HG03439 (cell line): ENCODE measurements at regions not wholly inside any gene's neighbourhood (a gene's known extent, or its start where the extent isn't known, plus 50 kb on each side); places are given as distances from the start of the nearest gene placed in this dataset.
"Not testable (repeated sequence)": the region's sequence is repeated elsewhere in the genome, so short reads cannot be mapped to it uniquely, and the experiment has no call there.

Source experiments
- ATAC-seq: cut with Tn5 transposase; IDR thresholded peaks from one replicate; pipeline ENCODE4 v1.9.1; 2021; ENCODE audit warnings: mild to moderate bottlenecking, moderate library complexity; ENCODE audit not compliant: unreplicated experiment

GRCh38 chr6:81625216-81625615, 127.3 kb downstream of the TENT5A start:
- ATAC-seq: no peak

DNA sequence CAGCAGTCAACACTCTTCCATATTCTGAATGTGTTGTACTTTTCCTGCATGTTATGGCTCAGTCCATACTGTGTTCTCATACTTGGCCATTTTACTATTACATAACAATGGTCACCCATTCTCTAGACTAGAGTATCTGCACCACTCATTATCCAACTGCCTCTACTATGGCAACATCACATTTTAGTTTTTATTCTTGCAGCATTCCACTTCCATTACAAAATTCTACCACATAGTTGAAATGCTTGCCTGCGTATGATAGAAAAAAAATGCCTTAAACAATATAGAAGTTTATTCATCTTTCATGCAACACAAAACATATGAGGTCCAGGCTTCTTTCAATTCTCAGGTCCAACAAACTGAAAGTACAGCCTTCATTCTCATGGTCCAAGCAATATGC, 128.0 kb downstream of the TENT5A start:
- ATAC-seq: no peak

DNA sequence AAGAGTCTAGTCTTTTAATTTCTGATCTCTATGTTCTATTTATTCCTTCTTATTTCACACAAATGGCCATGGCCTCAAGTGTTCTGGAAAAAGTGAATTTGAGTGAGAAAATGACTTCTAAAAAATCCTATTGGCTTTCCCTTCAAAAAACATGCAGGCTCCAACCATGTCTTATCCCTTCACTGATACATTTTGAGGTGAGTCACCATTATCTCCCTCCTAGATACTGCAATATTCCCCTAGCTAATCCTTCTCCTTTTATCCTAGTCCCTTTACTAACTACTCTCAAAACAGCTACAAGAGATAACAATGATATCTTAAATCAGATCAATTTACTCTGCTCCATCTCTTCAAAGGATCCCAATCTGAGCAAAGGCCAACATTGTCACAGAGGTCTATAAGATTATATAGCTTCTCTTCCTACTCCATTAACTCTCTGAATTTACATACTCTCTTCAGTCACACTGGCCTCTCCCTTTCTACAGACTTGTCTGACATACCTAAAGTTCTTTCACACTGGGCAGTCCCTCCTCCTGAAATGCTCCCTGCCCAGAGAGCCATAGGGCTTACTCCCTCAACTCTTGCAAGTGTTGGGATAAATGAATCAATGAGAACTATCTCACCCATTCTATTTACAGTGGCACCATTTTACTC, 129.2 kb downstream of the TENT5A start:
- ATAC-seq: no peak

DNA sequence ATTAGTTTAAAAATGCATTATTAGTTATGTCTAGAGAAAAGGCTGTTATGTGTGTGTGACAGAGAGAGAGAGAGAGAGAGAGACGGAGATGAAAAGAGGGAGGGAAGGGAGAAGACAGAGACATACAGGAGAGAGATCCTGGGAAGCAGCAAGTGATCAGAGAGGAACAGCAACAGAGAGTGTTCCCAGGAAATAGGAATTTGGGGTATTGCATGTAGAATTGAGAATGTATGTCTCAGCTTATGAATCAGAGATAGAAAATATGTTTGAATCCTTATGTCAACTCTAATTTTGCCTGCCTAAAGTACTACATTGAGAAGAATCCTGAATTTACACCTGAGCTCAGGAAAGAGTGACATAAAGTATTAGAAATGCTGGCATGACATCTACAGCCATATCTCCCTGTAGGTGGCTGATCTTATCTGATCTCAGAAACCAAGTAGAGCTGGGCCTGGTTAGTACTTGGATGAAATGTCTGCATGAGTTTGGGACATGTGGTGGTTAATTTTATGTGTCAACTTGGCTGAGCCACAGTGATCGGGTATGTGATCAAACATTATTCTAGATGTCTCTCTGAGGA, 130.6 kb downstream of the TENT5A start:
- ATAC-seq: no peak

DNA sequence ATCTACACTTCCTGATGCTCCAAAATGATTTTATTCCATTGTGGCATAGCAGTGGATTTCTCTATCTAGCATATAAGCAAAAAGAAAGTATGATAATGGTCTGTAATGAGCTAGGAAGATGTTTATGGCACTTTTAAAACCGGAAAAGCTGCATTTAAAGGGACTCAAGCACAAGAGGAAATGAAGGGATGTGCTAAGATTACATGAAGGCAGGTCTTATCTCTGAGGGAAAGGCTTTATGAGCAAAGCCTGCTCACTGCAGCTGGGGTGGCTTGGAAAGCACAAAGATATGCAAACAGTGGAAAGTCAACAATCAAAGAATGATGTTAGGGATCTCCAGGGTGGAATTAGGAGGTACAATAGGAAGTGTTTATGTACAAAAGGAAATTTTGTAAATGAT, 138.2 kb downstream of the TENT5A start:
- ATAC-seq: no peak

DNA sequence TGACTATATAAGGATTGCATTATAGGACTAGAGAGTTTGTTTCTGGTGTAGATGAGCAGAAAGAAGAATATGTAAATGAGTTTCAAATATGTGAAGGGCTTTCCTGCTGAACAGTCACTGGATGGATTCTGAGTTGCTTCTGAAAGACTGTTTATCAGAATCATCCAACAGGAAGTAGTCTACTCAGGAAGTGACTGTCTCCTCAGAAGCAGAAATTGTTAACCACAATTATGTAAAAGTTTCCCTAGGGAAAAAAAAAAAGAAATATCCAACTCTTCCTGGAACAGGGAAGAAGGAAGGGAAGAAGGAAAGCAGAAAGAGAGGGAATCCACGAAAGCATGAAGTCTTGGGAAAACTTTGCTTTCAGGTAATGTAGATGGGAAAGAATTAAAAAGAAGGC, 138.9 kb downstream of the TENT5A start:
- ATAC-seq: no peak

GRCh38 chr6:81612136-81612535, 140.3 kb downstream of the TENT5A start:
- ATAC-seq: no peak

GRCh38 chr6:81609736-81610135, 142.7 kb downstream of the TENT5A start:
- ATAC-seq: no peak

- no peak for ATAC-seq
Observed at GRCh38 chr6:81608776-81609175, 143.7 kb downstream of the TENT5A start.

- ATAC-seq: no peak
Observed at GRCh38 chr6:81606965-81607381, 145.5 kb downstream of the TENT5A start.

GRCh38 chr6:81605526-81605925, 147.0 kb downstream of the TENT5A start:
- ATAC-seq: no peak

GRCh38 chr6:81601918-81602317, 150.6 kb downstream of the TENT5A start:
- ATAC-seq: no peak

DNA sequence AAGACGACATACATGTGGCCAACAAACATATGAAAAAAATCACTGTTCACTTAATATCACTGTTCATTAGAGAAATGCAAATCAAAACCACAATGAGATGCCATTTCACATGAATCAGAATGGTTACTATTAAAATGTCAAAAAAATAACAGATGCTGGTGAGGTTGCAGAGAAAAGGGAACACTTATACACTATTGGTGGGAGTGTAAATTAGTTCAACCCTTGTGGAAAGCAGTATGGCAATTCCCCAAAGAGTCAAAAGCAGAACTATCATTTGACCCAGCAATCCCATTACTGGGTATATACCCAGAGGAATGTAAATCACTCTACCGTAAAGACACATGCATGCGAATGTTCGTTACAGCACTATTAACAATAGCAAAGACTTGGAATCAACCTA, 152.0 kb downstream of the TENT5A start:
- ATAC-seq: not testable (repeated sequence)

DNA sequence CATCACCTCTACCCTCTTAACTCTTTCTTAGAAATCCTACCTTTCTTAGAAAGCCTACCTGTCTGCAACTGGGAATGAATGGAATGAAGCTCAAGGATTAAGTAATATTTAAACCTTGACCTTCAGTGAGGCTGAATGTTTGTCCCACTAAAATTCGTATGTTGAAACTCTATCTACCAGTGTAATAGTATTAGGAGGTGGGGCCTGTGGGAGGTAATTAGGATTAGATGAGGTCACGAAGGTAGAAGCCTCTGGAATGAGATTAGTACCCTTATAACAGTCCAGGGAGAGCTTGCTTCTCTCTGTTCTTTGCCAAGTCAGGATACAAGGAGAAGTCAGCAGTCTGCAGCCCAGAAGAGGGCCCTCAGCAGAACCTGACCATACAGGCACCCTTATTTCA, 158.0 kb downstream of the TENT5A start:
- no peak for ATAC-seq

DNA sequence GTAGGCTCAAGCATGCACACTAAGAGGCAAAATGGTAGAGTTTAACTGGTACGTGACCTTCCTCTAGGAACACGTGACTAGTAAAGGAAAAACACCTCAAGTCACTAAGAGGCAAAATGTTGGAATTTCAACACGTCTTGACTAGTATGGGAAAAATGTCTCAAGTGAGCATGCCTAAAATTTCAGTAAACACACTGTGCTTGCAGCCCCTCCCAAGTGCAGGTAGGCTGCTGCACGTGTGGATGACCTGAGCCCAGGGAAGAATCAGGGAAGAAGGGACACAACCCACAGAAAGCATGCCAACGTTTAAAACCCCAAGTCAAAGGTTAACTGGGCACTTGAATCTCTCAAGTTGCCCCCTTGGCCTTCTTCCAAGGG, 162.2 kb downstream of the TENT5A start:
- no peak for ATAC-seq

DNA sequence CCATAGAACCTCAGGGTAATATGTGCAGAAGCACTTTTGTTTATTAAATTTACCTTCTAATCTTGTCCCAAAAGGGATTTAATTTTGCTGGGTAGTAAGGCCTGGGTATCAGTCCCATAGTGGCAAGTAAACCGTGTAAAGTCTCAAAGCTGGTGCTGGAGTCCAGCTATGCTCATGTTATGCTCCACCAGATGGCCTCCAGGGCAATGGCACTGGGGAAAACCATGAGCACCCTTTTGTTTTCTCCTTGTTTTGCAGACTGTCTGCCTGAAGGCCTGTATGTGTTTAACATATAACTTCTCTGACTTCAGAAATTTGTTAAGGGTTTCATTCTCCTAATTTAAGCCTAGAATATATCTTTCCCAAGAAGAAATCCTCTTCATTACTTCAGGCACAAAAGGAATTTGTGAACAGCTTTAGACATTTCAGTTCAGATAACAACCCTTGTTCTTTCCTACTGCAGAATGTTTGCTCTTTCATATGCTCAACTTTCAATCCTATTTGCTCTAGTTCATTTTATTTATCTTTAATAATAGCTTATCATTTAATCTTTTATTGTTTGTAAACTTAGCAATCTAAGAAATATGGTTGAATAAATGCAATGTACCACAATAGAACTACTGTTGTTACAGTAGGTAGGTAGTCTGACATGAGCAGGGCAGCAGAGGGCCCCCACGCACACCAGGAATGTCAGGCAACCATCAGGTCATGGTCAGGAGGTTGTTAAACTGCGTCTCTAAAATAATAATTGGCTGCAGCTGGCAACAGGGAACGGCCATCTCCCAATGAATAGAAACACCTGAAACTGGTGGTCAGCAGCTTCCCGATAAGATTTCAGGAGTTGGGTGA, 162.8 kb downstream of the TENT5A start:
- ATAC-seq: no peak

- not testable (repeated sequence) for ATAC-seq
Observed at GRCh38 chr6:81585686-81586085, 166.8 kb downstream of the TENT5A start.

DNA sequence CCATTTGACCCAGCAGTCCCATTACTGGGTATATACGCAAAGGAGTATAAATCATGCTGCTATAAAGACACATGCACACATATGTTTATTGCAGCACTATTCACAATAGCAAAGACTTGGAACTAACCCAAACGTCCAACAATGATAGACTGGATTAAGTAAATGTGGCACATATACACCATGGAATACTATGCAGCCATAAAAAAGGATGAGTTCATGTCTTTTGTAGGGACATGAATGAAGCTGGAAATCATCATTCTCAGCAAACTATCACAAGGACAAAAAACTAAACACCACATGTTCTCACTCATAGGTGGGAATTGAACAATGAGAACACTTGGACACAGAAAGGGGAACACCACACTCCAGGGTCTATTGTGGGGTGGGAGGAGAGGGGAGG, 168.3 kb downstream of the TENT5A start:
- not testable (repeated sequence) for ATAC-seq

DNA sequence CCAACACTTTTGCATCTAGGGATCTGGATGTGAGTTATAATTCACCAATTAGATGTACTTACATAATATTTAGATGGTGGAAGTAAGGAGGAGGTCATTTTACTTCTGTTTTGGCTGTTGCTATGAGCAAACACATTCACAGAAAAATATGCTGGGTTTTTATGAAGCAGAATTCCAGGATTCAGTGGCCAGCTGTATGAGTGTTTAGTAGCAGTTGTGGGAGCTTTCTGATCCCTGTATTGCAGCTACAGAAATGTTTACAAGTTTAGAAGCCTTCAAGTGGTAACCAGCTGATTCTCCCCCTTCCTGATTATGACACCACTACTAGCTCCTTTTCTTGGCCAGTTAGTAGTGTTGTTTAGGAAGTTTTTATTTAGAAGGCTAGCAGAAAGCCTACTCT, 177.0 kb downstream of the TENT5A start:
- ATAC-seq: no peak

DNA sequence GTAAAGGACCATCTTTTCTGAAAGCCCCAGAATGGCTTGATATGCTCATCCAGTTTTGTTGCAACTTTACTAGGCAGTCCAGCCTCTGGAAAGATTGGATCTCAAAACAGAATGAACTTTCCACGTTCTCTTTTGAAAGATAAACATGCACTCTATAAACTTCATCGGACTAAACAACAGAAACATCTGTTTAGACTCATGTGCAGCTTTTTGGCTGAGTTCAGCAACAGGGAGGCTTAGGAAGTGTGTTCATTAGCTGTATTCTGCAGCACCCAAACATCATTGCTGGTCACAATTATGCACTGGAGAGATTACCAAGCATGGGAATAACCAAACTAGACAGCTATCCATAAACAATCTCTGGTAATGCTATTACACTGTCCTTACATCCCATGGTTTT, 180.5 kb downstream of the TENT5A start:
- no peak for ATAC-seq

- no peak for ATAC-seq
Observed at GRCh38 chr6:81570681-81571080, 181.8 kb downstream of the TENT5A start.

DNA sequence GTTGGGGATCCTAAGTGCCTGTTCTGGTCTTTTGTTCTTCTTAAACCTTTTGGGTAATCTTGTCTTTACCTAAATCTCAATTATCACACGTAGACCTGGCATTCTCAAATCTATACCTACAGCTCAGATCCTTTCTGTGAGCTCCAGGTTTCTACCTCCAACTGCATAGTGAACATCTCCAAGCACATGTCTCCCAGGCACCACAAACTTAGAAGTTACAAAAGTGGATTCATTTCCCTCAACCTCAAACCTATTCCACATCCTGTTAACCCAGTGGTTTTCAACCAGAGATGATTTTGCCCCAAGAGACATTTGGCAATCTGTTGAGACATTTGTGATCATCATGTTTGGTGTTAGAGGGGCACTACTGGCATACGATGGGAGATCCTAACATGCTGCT, 183.5 kb downstream of the TENT5A start:
- no peak for ATAC-seq
